ENCODE measurements at regions not wholly inside any gene's neighbourhood (a gene's known extent, or its start where the extent isn't known, plus 50 kb on each side); places are given as distances from the start of the nearest gene placed in this dataset.

DNA sequence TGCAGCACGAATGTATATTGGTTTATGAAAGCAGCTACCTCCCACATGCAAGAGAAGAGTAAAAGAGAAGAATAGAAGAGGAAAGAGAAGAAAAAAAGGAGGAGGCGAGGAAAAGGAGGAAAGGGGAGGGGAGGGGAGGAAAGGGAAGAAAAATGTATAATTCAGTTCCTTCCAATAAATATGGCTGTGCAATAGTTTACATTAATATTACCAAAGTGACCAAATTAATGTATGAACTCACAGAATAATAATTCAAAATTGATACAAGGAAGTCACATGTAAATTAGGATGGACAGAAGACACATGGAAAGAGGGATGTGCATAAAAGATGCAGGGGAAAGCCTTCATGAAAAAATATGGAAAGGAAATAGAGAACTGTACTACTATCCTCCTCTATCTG, 172.5 kb downstream of the SLC38A4 start:
- DNase-seq (ENCODE audit: low read depth in 1 of 2, low spot score in 1 of 2) (no peak), FAIRE-seq (no peak), ATAC-seq (no peak)
- ChIA-PET CTCF (interaction anchor here (0.6 to 1.3 kb wide), 3 partner anchors 8 to 368 kb away, joined by 3 read pairs; no protein-coding TSS in a partner anchor), POLR2A (no interaction called here)
- H3K9me3 ChIP-seq = peaks cover 2% of the 10 kb centered on the region; the same call in 1 of the 3 replicates
- whole genome bisulfite sequencing (ENCODE audit: missing lambda C conversion rate) = 67% methylated on average over 2 of the region's 2 CpGs
- peaks cover 7% of the 10 kb centered on the region; the same call in 2 of the 3 replicates for H3K4me1 ChIP-seq
- no peak overlapping the region for H3K4me3 ChIP-seq
- TF ChIP-seq ZNF302 (CRISPR knock-in tag; IDR thresholded peaks at IDR 0.05) (no peak), EP300 (IDR thresholded peaks at IDR 0.05) (no peak)
- no peak overlapping the region for H3K4me2 ChIP-seq
- no peak overlapping the region for H3K27ac ChIP-seq

GRCh38 chr12:46652692-46653091, 173.1 kb downstream of the SLC38A4 start:
- H3K9me3 ChIP-seq = peaks cover 8% of the 10 kb centered on the region; the same call in 1 of the 3 replicates
- H3K27ac ChIP-seq = no peak overlapping the region
- FAIRE-seq = no peak
- no peak overlapping the region for H3K4me2 ChIP-seq
- POLR2A ChIA-PET = no interaction called here
- no peak for ATAC-seq
- no peak for TF ChIP-seq MAZ (IDR thresholded peaks at IDR 0.05; ENCODE audit: borderline replicate concordance, low read depth, low read length)
- TF ChIP-seq CBX8 (IDR thresholded peaks at IDR 0.05) = no peak
- no peak for TF ChIP-seq PHF8 (IDR thresholded peaks at IDR 0.05; ENCODE audit: borderline replicate concordance, low read depth)
- TF ChIP-seq ESRRA (IDR thresholded peaks at IDR 0.05; ENCODE audit: borderline replicate concordance, low read length) = no peak
- no peak for TF ChIP-seq HOXA7 (CRISPR knock-in tag; IDR thresholded peaks at IDR 0.05)
- no peak for TF ChIP-seq USF2 (IDR thresholded peaks at IDR 0.05)
- no peak for TF ChIP-seq PBX3 (IDR thresholded peaks at IDR 0.05)
- TF ChIP-seq RCOR1 (IDR thresholded peaks at IDR 0.05; ENCODE audit: low read depth, low read length) = no peak
- TF ChIP-seq ZSCAN20 (CRISPR knock-in tag; IDR thresholded peaks at IDR 0.05) = no peak
- TF ChIP-seq, protein P1, sequence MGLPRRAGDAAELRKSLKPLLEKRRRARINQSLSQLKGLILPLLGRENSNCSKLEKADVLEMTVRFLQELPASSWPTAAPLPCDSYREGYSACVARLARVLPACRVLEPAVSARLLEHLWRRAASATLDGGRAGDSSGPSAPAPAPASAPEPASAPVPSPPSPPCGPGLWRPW (IDR thresholded peaks at IDR 0.05) = no peak
- no peak for TF ChIP-seq FOSL2 (IDR thresholded peaks at IDR 0.05)
- TF ChIP-seq FOSL2 (CRISPR knock-in tag; IDR thresholded peaks at IDR 0.05) = no peak
- TF ChIP-seq KDM5A (IDR thresholded peaks at IDR 0.05) = no peak
- TF ChIP-seq EHMT2 (IDR thresholded peaks at IDR 0.05; ENCODE audit: low read depth) = no peak
- TF ChIP-seq CHD2 (IDR thresholded peaks at IDR 0.05; ENCODE audit: low read length, partially characterized antibody) = no peak
- no peak for TF ChIP-seq POLR2A (IDR thresholded peaks at IDR 0.05; ENCODE audit: low read length)
- no peak for TF ChIP-seq BHLHE40 (IDR thresholded peaks at IDR 0.05; ENCODE audit: low read depth, low read length)
- TF ChIP-seq ELK1 (IDR thresholded peaks at IDR 0.05; ENCODE audit: low read depth, low read length) = no peak
- TF ChIP-seq ZNF302 (CRISPR knock-in tag; IDR thresholded peaks at IDR 0.05) = no peak
- TF ChIP-seq HDAC2 (IDR thresholded peaks at IDR 0.05) = no peak
- no peak for TF ChIP-seq CHD4 (IDR thresholded peaks at IDR 0.05; ENCODE audit: borderline replicate concordance)
- DNase-seq (ENCODE audit: low read depth in 1 of 2, low spot score in 1 of 2) = no peak
- no peak overlapping the region for H3K4me3 ChIP-seq
- peaks cover 3% of the 10 kb centered on the region; the same call in 1 of the 3 replicates for H3K4me1 ChIP-seq
- CTCF ChIA-PET = interaction anchor here (0.5 to 1.3 kb wide), 5 partner anchors 9 to 458 kb away, joined by 3 to 4 read pairs (median 3); no protein-coding TSS in a partner anchor

GRCh38 chr12:46650688-46651087, 175.1 kb downstream of the SLC38A4 start:
- peaks cover 8% of the 10 kb centered on the region; the same call in 1 of the 3 replicates for H3K9me3 ChIP-seq
- H3K4me1 ChIP-seq = no peaks in the 10 kb centered on the region
- FAIRE-seq = no peak
- WGBS (ENCODE audit: missing lambda C conversion rate) = 72% methylated on average over 4 of the region's 4 CpGs
- no peak overlapping the region for H3K4me2 ChIP-seq
- no peak for DNase-seq (ENCODE audit: low read depth in 1 of 2, low spot score in 1 of 2)
- TF ChIP-seq HOXB5 (CRISPR knock-in tag; IDR thresholded peaks at IDR 0.05) (no peak), TFCP2L1 (CRISPR knock-in tag; IDR thresholded peaks at IDR 0.05) (no peak), JUNB (IDR thresholded peaks at IDR 0.05) (no peak), PHF8 (IDR thresholded peaks at IDR 0.05; ENCODE audit: borderline replicate concordance, low read depth) (no peak), ZNF302 (CRISPR knock-in tag; IDR thresholded peaks at IDR 0.05) (no peak)
- ChIA-PET POLR2A (no interaction called here), CTCF (interaction anchor here (0.7 to 1.2 kb wide), 3 partner anchors 11 to 118 kb away, joined by 3 to 9 read pairs (median 4); no protein-coding TSS in a partner anchor)
- H3K4me3 ChIP-seq = no peak overlapping the region
- ATAC-seq = no peak
- H3K27ac ChIP-seq = no peak overlapping the region

All from A549 (cell line).